Amniotic stem cell (primary cell): ENCODE measurements at regions not wholly inside any gene's neighbourhood (a gene's known extent, or its start where the extent isn't known, plus 50 kb on each side); places are given as distances from the start of the nearest gene placed in this dataset.
A peak's percentile ranks its signal among the peaks of the same experiment; 100 is the strongest.

Experiments
- DNase-seq: peaks from one replicate; lab custom pipeline; 2025; lab: John Stamatoyannopoulos, UW

- DNase-seq: no peak
These were observed 110.4 kb upstream of the RAB27B start for GRCh38 chr18:54717673-54718407.

GRCh38 chr18:54718408-54718773, 109.9 kb upstream of the RAB27B start:
- DNase-seq: no peak

GRCh38 chr18:54720620-54721019, 107.7 kb upstream of the RAB27B start:
- DNase-seq: no peak

- no peak for DNase-seq
These were observed 102.1 kb upstream of the RAB27B start for GRCh38 chr18:54726143-54726542.

GRCh38 chr18:54734059-54734458, 94.2 kb upstream of the RAB27B start:
- peak; percentile 69 for DNase-seq

- DNase-seq: no peak
These were observed 91.3 kb upstream of the RAB27B start for GRCh38 chr18:54736981-54737380.

GRCh38 chr18:54737986-54738385, 90.3 kb upstream of the RAB27B start:
- peak; percentile 41 for DNase-seq

- DNase-seq: no peak
These were observed 88.8 kb upstream of the RAB27B start for GRCh38 chr18:54739476-54739875.

GRCh38 chr18:54740136-54740846, 88.0 kb upstream of the RAB27B start:
- DNase-seq: peak; percentile 29

- no peak for DNase-seq
These were observed 86.2 kb upstream of the RAB27B start for GRCh38 chr18:54742120-54742519.

GRCh38 chr18:54742659-54743604, 85.3 kb upstream of the RAB27B start:
- peak; percentile 61 for DNase-seq

- no peak for DNase-seq
These were observed 84.7 kb upstream of the RAB27B start for GRCh38 chr18:54743605-54743995.

GRCh38 chr18:54749291-54749690, 79.0 kb upstream of the RAB27B start:
- DNase-seq: no peak

- no peak for DNase-seq
These were observed 77.9 kb upstream of the RAB27B start for GRCh38 chr18:54750350-54750749.

- no peak for DNase-seq
These were observed 76.1 kb upstream of the RAB27B start for GRCh38 chr18:54752185-54752584.

- no peak for DNase-seq
These were observed 72.8 kb upstream of the RAB27B start for GRCh38 chr18:54755456-54755855.

- no peak for DNase-seq
These were observed 65.9 kb upstream of the RAB27B start for GRCh38 chr18:54762386-54762785.

- no peak for DNase-seq
These were observed 63.5 kb upstream of the RAB27B start for GRCh38 chr18:54764786-54765185.

GRCh38 chr18:54765636-54766375, 62.5 kb upstream of the RAB27B start:
- DNase-seq: no peak

GRCh38 chr18:54766634-54767033, 61.6 kb upstream of the RAB27B start:
- no peak for DNase-seq

GRCh38 chr18:54767098-54767497, 61.2 kb upstream of the RAB27B start:
- no peak for DNase-seq
